ENCODE measurements at regions not wholly inside any gene's neighbourhood (a gene's known extent, or its start where the extent isn't known, plus 50 kb on each side); places are given as distances from the start of the nearest gene placed in this dataset.

GRCh38 chr2:11006191-11006590 lies 94.5 kb downstream of the KCNF1 start:
- TF ChIP-seq, protein P1, sequence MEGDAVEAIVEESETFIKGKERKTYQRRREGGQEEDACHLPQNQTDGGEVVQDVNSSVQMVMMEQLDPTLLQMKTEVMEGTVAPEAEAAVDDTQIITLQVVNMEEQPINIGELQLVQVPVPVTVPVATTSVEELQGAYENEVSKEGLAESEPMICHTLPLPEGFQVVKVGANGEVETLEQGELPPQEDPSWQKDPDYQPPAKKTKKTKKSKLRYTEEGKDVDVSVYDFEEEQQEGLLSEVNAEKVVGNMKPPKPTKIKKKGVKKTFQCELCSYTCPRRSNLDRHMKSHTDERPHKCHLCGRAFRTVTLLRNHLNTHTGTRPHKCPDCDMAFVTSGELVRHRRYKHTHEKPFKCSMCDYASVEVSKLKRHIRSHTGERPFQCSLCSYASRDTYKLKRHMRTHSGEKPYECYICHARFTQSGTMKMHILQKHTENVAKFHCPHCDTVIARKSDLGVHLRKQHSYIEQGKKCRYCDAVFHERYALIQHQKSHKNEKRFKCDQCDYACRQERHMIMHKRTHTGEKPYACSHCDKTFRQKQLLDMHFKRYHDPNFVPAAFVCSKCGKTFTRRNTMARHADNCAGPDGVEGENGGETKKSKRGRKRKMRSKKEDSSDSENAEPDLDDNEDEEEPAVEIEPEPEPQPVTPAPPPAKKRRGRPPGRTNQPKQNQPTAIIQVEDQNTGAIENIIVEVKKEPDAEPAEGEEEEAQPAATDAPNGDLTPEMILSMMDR (IDR thresholded peaks at IDR 0.05 in 4 of 5, conservative IDR thresholded peaks at IDR 0.05 in 1 of 5): no peak
- TF ChIP-seq POLR2A (IDR thresholded peaks at IDR 0.05): no peak
